ENCODE measurements at regions not wholly inside any gene's neighbourhood (a gene's known extent, or its start where the extent isn't known, plus 50 kb on each side); places are given as distances from the start of the nearest gene placed in this dataset.

- TF ChIP-seq CTCF (IDR thresholded peaks at IDR 0.05; ENCODE audit: insufficient read depth, low read length), result no peak
- no peak overlapping the region for H3K4me3 ChIP-seq (ENCODE audit: low read depth, low read length)
- no peak for DNase-seq (ENCODE audit: low read depth)
Observed at GRCh38 chr20:24747010-24747712, 201.9 kb upstream of the CST7 start.

- no peak for DNase-seq (ENCODE audit: low read depth)
- no peak overlapping the region for H3K4me3 ChIP-seq (ENCODE audit: low read depth, low read length)
- no peak for TF ChIP-seq CTCF (IDR thresholded peaks at IDR 0.05; ENCODE audit: insufficient read depth, low read length)
Observed at GRCh38 chr20:24747881-24748595, 201.0 kb upstream of the CST7 start.

- H3K4me3 ChIP-seq (ENCODE audit: low read depth, low read length), result no peak overlapping the region
- TF ChIP-seq CTCF (IDR thresholded peaks at IDR 0.05; ENCODE audit: insufficient read depth, low read length), result no peak
- no peak for DNase-seq (ENCODE audit: low read depth)
Observed at GRCh38 chr20:24751551-24751950, 197.5 kb upstream of the CST7 start.

- no peak for TF ChIP-seq CTCF (IDR thresholded peaks at IDR 0.05; ENCODE audit: insufficient read depth, low read length)
- no peak overlapping the region for H3K4me3 ChIP-seq (ENCODE audit: low read depth, low read length)
- no peak for DNase-seq (ENCODE audit: low read depth)
Observed at GRCh38 chr20:24752612-24753011, 196.5 kb upstream of the CST7 start.

GRCh38 chr20:24753130-24753529, 195.9 kb upstream of the CST7 start:
- TF ChIP-seq CTCF (IDR thresholded peaks at IDR 0.05; ENCODE audit: insufficient read depth, low read length), result no peak
- no peak for DNase-seq (ENCODE audit: low read depth)
- no peak overlapping the region for H3K4me3 ChIP-seq (ENCODE audit: low read depth, low read length)

- TF ChIP-seq CTCF (IDR thresholded peaks at IDR 0.05; ENCODE audit: insufficient read depth, low read length), result no peak
- no peak overlapping the region for H3K4me3 ChIP-seq (ENCODE audit: low read depth, low read length)
- DNase-seq (ENCODE audit: low read depth), result no peak
Observed at GRCh38 chr20:24754691-24755090, 194.4 kb upstream of the CST7 start.

Data from fibroblast of the aortic adventitia (primary cell).